ENCODE measurements at regions not wholly inside any gene's neighbourhood (a gene's known extent, or its start where the extent isn't known, plus 50 kb on each side); places are given as distances from the start of the nearest gene placed in this dataset.
A peak's percentile ranks its signal among the peaks of the same experiment; 100 is the strongest.
"Not testable (repeated sequence)": the region's sequence is repeated elsewhere in the genome, so short reads cannot be mapped to it uniquely, and the experiment has no call there.

DNA sequence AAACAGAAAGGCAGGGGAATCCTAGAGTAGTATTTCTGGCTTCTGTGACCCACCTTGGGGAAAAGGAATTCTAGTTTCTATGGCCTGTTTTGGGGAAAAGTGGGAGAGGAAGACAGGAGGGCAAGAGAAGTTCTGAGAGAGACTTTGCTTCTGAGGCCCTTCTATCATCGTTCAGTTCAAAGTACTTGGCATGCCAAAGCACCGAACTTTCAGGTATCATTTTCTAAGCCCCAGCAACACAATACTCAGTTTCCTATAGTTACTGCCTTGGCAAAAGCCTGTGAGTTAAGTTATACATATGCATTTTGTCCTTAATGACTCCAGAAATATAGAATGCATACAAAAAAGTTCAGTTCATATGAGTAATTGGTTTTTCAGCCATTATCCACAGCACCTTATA is 74.1 kb upstream of the CHD2 start:
- H3K27me3 Mint-ChIP-seq (ENCODE audit: insufficient read depth) = no peaks in the 10 kb centered on the region
- peaks cover 31% of the 10 kb centered on the region for H3K4me1 Mint-ChIP-seq
- Histone ChIP-seq H3K27me3 (ENCODE audit: control insufficient read depth, insufficient read depth, low read length, poor library complexity, severe bottlenecking) (no peaks in the 10 kb centered on the region), H3K4me3 (ENCODE audit: low read length) (no peak overlapping the region), H3K4me1 (ENCODE audit: control insufficient read depth, insufficient read depth, low read length) (peaks cover under 1% of the 10 kb centered on the region), H3K36me3 (ENCODE audit: control insufficient read depth, insufficient read depth, low read length) (no peaks in the 10 kb centered on the region), H3K9me3 (ENCODE audit: control insufficient read depth, low read length) (no peaks in the 10 kb centered on the region), H3K27ac (ENCODE audit: low read depth, low read length) (no peak overlapping the region), H3K9ac (ENCODE audit: extremely low read depth, low read length, poor library complexity, severe bottlenecking) (no peak overlapping the region)
- H3K4me3 Mint-ChIP-seq = no peak overlapping the region
- DNase-seq = no peak
- no peaks in the 10 kb centered on the region for H3K36me3 Mint-ChIP-seq (ENCODE audit: low read depth)
- TF ChIP-seq, protein P1, sequence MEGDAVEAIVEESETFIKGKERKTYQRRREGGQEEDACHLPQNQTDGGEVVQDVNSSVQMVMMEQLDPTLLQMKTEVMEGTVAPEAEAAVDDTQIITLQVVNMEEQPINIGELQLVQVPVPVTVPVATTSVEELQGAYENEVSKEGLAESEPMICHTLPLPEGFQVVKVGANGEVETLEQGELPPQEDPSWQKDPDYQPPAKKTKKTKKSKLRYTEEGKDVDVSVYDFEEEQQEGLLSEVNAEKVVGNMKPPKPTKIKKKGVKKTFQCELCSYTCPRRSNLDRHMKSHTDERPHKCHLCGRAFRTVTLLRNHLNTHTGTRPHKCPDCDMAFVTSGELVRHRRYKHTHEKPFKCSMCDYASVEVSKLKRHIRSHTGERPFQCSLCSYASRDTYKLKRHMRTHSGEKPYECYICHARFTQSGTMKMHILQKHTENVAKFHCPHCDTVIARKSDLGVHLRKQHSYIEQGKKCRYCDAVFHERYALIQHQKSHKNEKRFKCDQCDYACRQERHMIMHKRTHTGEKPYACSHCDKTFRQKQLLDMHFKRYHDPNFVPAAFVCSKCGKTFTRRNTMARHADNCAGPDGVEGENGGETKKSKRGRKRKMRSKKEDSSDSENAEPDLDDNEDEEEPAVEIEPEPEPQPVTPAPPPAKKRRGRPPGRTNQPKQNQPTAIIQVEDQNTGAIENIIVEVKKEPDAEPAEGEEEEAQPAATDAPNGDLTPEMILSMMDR (conservative IDR thresholded peaks at IDR 0.05) = no peak
- H3K9me3 Mint-ChIP-seq = no peaks in the 10 kb centered on the region
- H3K27ac Mint-ChIP-seq = peak overlapping the region; percentile 10
- WGBS, 2 experiments (ENCODE audit: insufficient coverage in 1 of 2, insufficient read length in 1 of 2) = 81% methylated on average over 2 of the region's 2 CpGs; no CpG with 5 or more reads in 1 of the 2 experiments

DNA sequence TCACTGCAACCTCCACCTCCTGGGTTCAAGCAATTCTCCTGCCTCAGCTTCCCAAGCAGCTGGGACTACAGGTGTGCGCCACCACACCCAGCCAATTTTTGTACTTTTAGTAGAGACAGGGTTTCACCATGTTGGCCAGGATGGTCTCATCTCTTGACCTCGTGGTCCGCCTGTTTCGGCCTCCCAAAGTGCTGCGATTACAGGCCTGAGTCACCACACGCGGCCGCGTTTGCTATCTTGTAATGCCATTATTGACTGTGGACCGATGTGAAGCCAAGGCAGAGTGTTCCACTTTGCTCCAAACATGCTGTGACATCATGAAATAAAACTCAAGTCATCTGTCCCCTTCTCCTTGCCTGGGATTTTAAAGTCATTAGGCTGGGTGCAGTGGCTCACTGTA is 72.1 kb upstream of the CHD2 start:
- H3K27me3 ChIP-seq (ENCODE audit: control insufficient read depth, insufficient read depth, low read length, poor library complexity, severe bottlenecking); H3K9me3 ChIP-seq (ENCODE audit: control insufficient read depth, low read length); H3K27me3 Mint-ChIP-seq (ENCODE audit: insufficient read depth); H3K4me3 Mint-ChIP-seq; H3K27ac Mint-ChIP-seq; H3K27ac ChIP-seq (ENCODE audit: low read depth, low read length); H3K36me3 Mint-ChIP-seq (ENCODE audit: low read depth); H3K9me3 Mint-ChIP-seq; H3K9ac ChIP-seq (ENCODE audit: extremely low read depth, low read length, poor library complexity, severe bottlenecking); H3K36me3 ChIP-seq (ENCODE audit: control insufficient read depth, insufficient read depth, low read length); H3K4me3 ChIP-seq (ENCODE audit: low read length); DNase-seq: not testable (repeated sequence)
- peaks cover 18% of the 10 kb centered on the region for H3K4me1 ChIP-seq (ENCODE audit: control insufficient read depth, insufficient read depth, low read length)
- 92 to 94% methylated on average over 9 to 10 of the region's 10 CpGs for whole genome bisulfite sequencing, 2 experiments (ENCODE audit: insufficient coverage in 1 of 2, insufficient read length in 1 of 2)
- peaks cover 34% of the 10 kb centered on the region for H3K4me1 Mint-ChIP-seq

DNA sequence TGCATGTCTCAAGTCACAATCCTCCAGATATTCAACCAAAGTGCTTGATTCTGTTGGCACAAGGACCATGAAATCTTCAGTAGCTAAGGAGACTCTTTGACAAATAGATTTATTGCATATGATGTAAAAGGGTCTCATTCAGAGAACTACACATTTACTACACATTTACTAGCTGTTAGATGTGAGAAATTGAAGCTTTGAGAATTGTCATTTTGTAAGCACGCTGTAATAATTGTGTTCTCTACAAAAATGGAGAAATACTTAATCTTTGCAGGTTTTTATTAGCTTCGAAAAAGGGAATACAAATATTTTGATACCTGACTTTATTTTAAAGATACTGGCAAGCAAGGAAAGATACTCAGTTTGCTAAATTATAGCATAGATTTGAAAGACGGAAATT is 70.2 kb upstream of the CHD2 start:
- no peaks in the 10 kb centered on the region for H3K36me3 ChIP-seq (ENCODE audit: control insufficient read depth, insufficient read depth, low read length)
- Mint-ChIP-seq H3K4me3 (no peak overlapping the region), H3K4me1 (peaks cover 30% of the 10 kb centered on the region), H3K27ac (no peak overlapping the region), H3K36me3 (ENCODE audit: low read depth) (no peaks in the 10 kb centered on the region), H3K9me3 (no peaks in the 10 kb centered on the region), H3K27me3 (ENCODE audit: insufficient read depth) (no peaks in the 10 kb centered on the region)
- no peak overlapping the region for H3K4me3 ChIP-seq (ENCODE audit: low read length)
- 92 to 94% methylated on average over 3 of the region's 3 CpGs for WGBS, 2 experiments (ENCODE audit: insufficient coverage in 1 of 2, insufficient read length in 1 of 2)
- peaks cover 18% of the 10 kb centered on the region for H3K4me1 ChIP-seq (ENCODE audit: control insufficient read depth, insufficient read depth, low read length)
- no peaks in the 10 kb centered on the region for H3K27me3 ChIP-seq (ENCODE audit: control insufficient read depth, insufficient read depth, low read length, poor library complexity, severe bottlenecking)
- H3K27ac ChIP-seq (ENCODE audit: low read depth, low read length) = peak overlapping the region; percentile 61
- H3K9me3 ChIP-seq (ENCODE audit: control insufficient read depth, low read length) = no peaks in the 10 kb centered on the region
- TF ChIP-seq, protein P1 (conservative IDR thresholded peaks at IDR 0.05) = no peak
- H3K9ac ChIP-seq (ENCODE audit: extremely low read depth, low read length, poor library complexity, severe bottlenecking) = no peak overlapping the region
- no peak for DNase-seq

DNA sequence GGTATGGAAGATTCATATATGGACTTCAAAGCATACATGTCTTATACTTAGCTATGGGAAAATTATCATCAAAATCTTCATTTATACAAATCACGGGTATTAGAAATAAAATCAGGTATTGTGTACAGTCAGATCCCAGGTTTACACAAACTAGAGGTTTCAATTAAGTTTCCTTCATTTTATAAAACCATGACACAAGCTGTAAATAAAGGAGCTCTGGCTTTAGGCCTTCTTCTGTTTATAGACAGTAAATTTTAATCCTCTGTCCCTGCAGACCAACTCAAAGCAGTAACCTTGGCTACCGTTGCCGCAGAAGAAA is 68.8 kb upstream of the CHD2 start:
- Histone ChIP-seq H3K4me1 (ENCODE audit: control insufficient read depth, insufficient read depth, low read length) (peaks cover 18% of the 10 kb centered on the region), H3K27ac (ENCODE audit: low read depth, low read length) (peak overlapping the region; percentile 92), H3K4me3 (ENCODE audit: low read length) (peak overlapping the region; percentile 60), H3K9ac (ENCODE audit: extremely low read depth, low read length, poor library complexity, severe bottlenecking) (peak overlapping the region; percentile 52), H3K9me3 (ENCODE audit: control insufficient read depth, low read length) (no peaks in the 10 kb centered on the region), H3K36me3 (ENCODE audit: control insufficient read depth, insufficient read depth, low read length) (no peaks in the 10 kb centered on the region), H3K27me3 (ENCODE audit: control insufficient read depth, insufficient read depth, low read length, poor library complexity, severe bottlenecking) (no peaks in the 10 kb centered on the region)
- Mint-ChIP-seq H3K27ac (peak overlapping the region; percentile 97), H3K36me3 (ENCODE audit: low read depth) (no peaks in the 10 kb centered on the region), H3K4me3 (peak overlapping the region; percentile 44), H3K4me1 (peaks cover 27% of the 10 kb centered on the region), H3K9me3 (no peaks in the 10 kb centered on the region), H3K27me3 (ENCODE audit: insufficient read depth) (no peaks in the 10 kb centered on the region)
- WGBS, 2 experiments (ENCODE audit: insufficient coverage in 1 of 2, insufficient read length in 1 of 2) = 53 to 83% methylated on average over 1 to 3 of the region's 3 CpGs
- TF ChIP-seq, protein P1 (conservative IDR thresholded peaks at IDR 0.05) = no peak
- no peak for DNase-seq

Data from endodermal cell (in vitro differentiated cells).